Stimulated activated CD4-positive, alpha-beta T cell treated with anti-CD3 and anti-CD28 coated beads, TNF-alpha, amount 100 ng/mL, for 1 hour (primary cell): ENCODE measurements at regions not wholly inside any gene's neighbourhood (a gene's known extent, or its start where the extent isn't known, plus 50 kb on each side); places are given as distances from the start of the nearest gene placed in this dataset.

Experiments used
- DNase-seq, 3 donors: peaks; one replicate each; pipeline ENCODE4 v3.0.0-alpha.2; 2020; ENCODE audit warnings: low read depth in 3 of 3, low spot score in 1 of 3

- DNase-seq = no peak
These were observed 311.7 kb downstream of the EIPR1 start for GRCh38 chr2:3065928-3066327.

- DNase-seq = no peak
These were observed 314.9 kb downstream of the EIPR1 start for GRCh38 chr2:3062476-3063260.

GRCh38 chr2:3060049-3060448 is 317.6 kb downstream of the EIPR1 start:
- DNase-seq = no peak

- DNase-seq = no peak
These were observed 318.3 kb downstream of the EIPR1 start for GRCh38 chr2:3059141-3059925.

GRCh38 chr2:3054066-3054465 is 323.6 kb downstream of the EIPR1 start:
- no peak for DNase-seq

- DNase-seq = no peak
These were observed 326.4 kb downstream of the EIPR1 start for GRCh38 chr2:3051266-3051665.

GRCh38 chr2:3046170-3046865 is 331.3 kb downstream of the EIPR1 start:
- DNase-seq = no peak

GRCh38 chr2:3045318-3045921 is 332.2 kb downstream of the EIPR1 start:
- DNase-seq = no peak

GRCh38 chr2:3044587-3045317 is 332.9 kb downstream of the EIPR1 start:
- no peak for DNase-seq

GRCh38 chr2:3043726-3044125 is 333.9 kb downstream of the EIPR1 start:
- DNase-seq = no peak

GRCh38 chr2:3042601-3043585 is 334.7 kb downstream of the EIPR1 start:
- DNase-seq = no peak

- DNase-seq = no peak
These were observed 335.6 kb downstream of the EIPR1 start for GRCh38 chr2:3041841-3042600.

GRCh38 chr2:3041246-3041645 is 336.4 kb downstream of the EIPR1 start:
- no peak for DNase-seq

GRCh38 chr2:3040496-3041140 is 337.0 kb downstream of the EIPR1 start:
- no peak for DNase-seq

- DNase-seq = no peak
These were observed 337.6 kb downstream of the EIPR1 start for GRCh38 chr2:3040066-3040428.

GRCh38 chr2:3039188-3040065 is 338.2 kb downstream of the EIPR1 start:
- DNase-seq = no peak

GRCh38 chr2:3038636-3039035 is 339.0 kb downstream of the EIPR1 start:
- no peak for DNase-seq
